ENCODE measurements at regions not wholly inside any gene's neighbourhood (a gene's known extent, or its start where the extent isn't known, plus 50 kb on each side); places are given as distances from the start of the nearest gene placed in this dataset.

GRCh38 chr11:81253244-81253643 lies 1480.4 kb downstream of the FAM181B start:
- TF ChIP-seq, protein P1, sequence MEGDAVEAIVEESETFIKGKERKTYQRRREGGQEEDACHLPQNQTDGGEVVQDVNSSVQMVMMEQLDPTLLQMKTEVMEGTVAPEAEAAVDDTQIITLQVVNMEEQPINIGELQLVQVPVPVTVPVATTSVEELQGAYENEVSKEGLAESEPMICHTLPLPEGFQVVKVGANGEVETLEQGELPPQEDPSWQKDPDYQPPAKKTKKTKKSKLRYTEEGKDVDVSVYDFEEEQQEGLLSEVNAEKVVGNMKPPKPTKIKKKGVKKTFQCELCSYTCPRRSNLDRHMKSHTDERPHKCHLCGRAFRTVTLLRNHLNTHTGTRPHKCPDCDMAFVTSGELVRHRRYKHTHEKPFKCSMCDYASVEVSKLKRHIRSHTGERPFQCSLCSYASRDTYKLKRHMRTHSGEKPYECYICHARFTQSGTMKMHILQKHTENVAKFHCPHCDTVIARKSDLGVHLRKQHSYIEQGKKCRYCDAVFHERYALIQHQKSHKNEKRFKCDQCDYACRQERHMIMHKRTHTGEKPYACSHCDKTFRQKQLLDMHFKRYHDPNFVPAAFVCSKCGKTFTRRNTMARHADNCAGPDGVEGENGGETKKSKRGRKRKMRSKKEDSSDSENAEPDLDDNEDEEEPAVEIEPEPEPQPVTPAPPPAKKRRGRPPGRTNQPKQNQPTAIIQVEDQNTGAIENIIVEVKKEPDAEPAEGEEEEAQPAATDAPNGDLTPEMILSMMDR (IDR thresholded peaks at IDR 0.05; ENCODE audit: low read depth, low read length, missing input control): no peak
- TF ChIP-seq FOXA1 (IDR thresholded peaks at IDR 0.05) (no peak), SP1 (IDR thresholded peaks at IDR 0.05) (no peak), REST (IDR thresholded peaks at IDR 0.05) (no peak), RAD21 (IDR thresholded peaks at IDR 0.05) (no peak), RXRA (IDR thresholded peaks at IDR 0.05) (no peak), JUND (IDR thresholded peaks at IDR 0.05) (no peak), GABPA (IDR thresholded peaks at IDR 0.05 in 1 of 2, conservative IDR thresholded peaks at IDR 0.05 in 1 of 2) (no peak), HNF4G (IDR thresholded peaks at IDR 0.05) (no peak)

All from liver (tissue), 3 donors.